ENCODE measurements at regions not wholly inside any gene's neighbourhood (a gene's known extent, or its start where the extent isn't known, plus 50 kb on each side); places are given as distances from the start of the nearest gene placed in this dataset.

DNA sequence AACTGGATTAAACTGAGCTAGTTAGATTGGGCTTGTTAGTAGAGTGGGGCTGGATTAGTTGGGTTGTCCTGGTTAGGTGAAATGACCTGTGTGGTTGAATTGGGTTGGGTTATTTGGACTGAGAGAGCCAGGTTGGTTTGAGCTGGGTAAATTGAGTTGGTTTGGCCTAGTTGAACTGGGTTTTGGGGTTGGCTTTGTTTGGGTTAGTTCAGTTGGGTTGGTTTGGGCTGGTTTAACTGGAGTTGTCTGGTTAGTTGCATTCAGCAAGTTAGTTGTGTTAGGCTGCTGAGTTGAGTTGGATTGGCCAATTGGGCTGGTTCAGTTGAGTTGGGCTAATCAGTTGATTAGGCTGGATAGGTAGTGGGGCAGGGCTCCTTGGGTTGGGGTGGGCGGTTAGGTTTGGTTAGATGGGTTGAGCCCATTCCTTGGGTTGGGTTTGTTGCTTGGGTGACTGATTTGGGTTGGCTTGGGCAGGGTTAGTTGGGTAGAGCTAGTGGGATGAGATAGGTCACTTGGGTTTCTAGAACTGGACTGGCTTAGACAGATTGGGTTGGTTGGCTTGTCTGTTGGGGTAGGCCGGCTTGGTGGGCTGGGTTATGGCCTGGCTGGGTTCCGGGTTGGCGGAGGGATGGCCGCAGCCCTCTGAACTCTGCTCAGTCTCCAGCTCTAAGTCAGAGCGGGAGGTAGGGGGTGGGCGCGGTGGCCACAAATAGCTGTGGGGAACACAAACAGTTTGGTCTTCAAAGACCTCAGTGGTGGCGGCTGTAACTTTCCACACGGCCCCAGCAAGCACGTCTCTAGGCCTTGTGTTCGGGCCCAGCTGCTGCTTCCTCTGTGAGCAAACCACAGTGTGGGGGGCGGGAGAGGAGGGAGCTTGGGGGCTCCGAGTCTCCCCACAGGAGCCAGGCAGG is 67.2 kb upstream of the RUNX3 start:
- Histone ChIP-seq H3K27ac (ENCODE audit: low read depth, low read length) (no peak overlapping the region), H3K4me1 (ENCODE audit: control insufficient read depth, insufficient read depth, low read length) (no peaks in the 10 kb centered on the region), H3K9ac (ENCODE audit: low read depth, low read length) (no peak overlapping the region), H3K27me3 (ENCODE audit: control insufficient read depth, insufficient read depth, low read length) (no peaks in the 10 kb centered on the region), H3K4me3 (ENCODE audit: low read depth, low read length) (no peak overlapping the region), H3K36me3 (ENCODE audit: control insufficient read depth, insufficient read depth, low read length) (no peaks in the 10 kb centered on the region), H3K9me3 (ENCODE audit: control insufficient read depth, insufficient read depth, low read length) (no peaks in the 10 kb centered on the region)

DNA sequence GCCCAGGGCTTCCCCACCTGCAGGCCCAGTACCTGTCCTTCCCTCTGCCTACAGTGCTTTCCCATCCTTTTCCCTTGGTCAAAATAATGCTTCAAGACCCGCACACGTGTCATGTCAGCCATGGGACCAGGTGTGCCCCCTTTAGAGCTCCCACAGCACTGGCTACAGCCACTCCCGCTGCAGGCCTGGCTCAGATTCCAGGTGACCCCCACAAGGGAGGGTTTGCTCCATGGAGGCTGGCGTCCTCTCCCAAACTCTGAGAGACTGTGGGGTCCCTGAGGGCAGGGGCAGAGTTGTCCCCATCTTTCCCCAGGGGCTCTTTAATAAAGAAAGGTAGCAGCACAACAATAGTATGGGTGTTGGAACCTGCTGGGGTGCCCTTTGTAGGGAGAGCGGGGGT is 66.4 kb upstream of the RUNX3 start:
- Histone ChIP-seq H3K4me1 (ENCODE audit: control insufficient read depth, insufficient read depth, low read length) (no peaks in the 10 kb centered on the region; the same call in 1 of the 2 replicates), H3K36me3 (ENCODE audit: control insufficient read depth, insufficient read depth, low read length) (no peaks in the 10 kb centered on the region), H3K27ac (ENCODE audit: low read depth, low read length) (no peak overlapping the region), H3K27me3 (ENCODE audit: control insufficient read depth, insufficient read depth, low read length) (no peaks in the 10 kb centered on the region), H3K9me3 (ENCODE audit: control insufficient read depth, insufficient read depth, low read length) (no peaks in the 10 kb centered on the region), H3K4me3 (ENCODE audit: low read depth, low read length) (no peak overlapping the region), H3K9ac (ENCODE audit: low read depth, low read length) (no peak overlapping the region)

DNA sequence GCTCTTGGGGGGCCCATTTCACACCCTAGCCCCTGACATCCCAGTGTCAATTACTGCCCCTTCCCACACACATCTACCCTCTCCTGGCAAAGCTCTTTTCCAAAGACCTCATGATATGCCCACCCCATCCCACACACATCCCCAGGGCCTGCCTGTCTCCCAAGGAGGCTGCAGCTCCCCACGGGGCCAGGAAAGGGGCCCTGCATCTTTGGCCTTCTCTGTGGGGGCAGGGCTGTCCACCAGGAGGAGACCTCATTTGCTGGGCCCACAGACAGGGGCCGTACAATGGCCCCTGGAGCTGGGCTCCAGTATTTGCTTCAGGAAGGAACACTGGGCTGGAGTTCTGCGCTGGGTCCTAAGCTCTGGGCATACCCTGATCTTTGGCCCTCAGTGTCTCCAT is 65.6 kb upstream of the RUNX3 start:
- Histone ChIP-seq H3K27me3 (ENCODE audit: control insufficient read depth, insufficient read depth, low read length) (no peaks in the 10 kb centered on the region), H3K4me1 (ENCODE audit: control insufficient read depth, insufficient read depth, low read length) (no peaks in the 10 kb centered on the region; the same call in 1 of the 2 replicates), H3K9me3 (ENCODE audit: control insufficient read depth, insufficient read depth, low read length) (no peaks in the 10 kb centered on the region), H3K27ac (ENCODE audit: low read depth, low read length) (no peak overlapping the region), H3K9ac (ENCODE audit: low read depth, low read length) (no peak overlapping the region), H3K4me3 (ENCODE audit: low read depth, low read length) (no peak overlapping the region), H3K36me3 (ENCODE audit: control insufficient read depth, insufficient read depth, low read length) (no peaks in the 10 kb centered on the region)

DNA sequence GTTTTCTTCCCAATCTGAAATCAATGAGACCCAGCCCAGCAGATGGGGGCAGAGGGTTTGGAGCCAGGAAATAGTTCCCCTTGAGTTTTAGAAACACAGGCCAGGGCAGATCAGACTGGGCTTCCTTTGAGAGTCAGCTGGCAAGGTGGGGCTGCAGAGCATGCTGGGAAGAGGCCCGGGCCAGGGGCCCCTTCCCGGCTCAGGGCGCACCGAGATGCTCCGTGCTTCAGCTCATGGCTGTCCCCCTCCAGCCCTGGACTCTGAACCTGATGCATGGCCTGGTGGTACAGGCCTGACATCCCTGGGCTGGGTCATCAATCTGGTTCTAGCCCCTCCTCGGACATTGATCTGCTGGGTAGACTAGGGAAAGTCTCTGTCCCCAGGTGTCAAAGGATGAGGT is 65.1 kb upstream of the RUNX3 start:
- H3K4me3 ChIP-seq (ENCODE audit: low read depth, low read length), result no peak overlapping the region
- H3K36me3 ChIP-seq (ENCODE audit: control insufficient read depth, insufficient read depth, low read length), result no peaks in the 10 kb centered on the region
- H3K9ac ChIP-seq (ENCODE audit: low read depth, low read length), result no peak overlapping the region
- no peaks in the 10 kb centered on the region for H3K9me3 ChIP-seq (ENCODE audit: control insufficient read depth, insufficient read depth, low read length)
- no peaks in the 10 kb centered on the region for H3K27me3 ChIP-seq (ENCODE audit: control insufficient read depth, insufficient read depth, low read length)
- no peaks in the 10 kb centered on the region; the same call in 1 of the 2 replicates for H3K4me1 ChIP-seq (ENCODE audit: control insufficient read depth, insufficient read depth, low read length)
- H3K27ac ChIP-seq (ENCODE audit: low read depth, low read length), result no peak overlapping the region

DNA sequence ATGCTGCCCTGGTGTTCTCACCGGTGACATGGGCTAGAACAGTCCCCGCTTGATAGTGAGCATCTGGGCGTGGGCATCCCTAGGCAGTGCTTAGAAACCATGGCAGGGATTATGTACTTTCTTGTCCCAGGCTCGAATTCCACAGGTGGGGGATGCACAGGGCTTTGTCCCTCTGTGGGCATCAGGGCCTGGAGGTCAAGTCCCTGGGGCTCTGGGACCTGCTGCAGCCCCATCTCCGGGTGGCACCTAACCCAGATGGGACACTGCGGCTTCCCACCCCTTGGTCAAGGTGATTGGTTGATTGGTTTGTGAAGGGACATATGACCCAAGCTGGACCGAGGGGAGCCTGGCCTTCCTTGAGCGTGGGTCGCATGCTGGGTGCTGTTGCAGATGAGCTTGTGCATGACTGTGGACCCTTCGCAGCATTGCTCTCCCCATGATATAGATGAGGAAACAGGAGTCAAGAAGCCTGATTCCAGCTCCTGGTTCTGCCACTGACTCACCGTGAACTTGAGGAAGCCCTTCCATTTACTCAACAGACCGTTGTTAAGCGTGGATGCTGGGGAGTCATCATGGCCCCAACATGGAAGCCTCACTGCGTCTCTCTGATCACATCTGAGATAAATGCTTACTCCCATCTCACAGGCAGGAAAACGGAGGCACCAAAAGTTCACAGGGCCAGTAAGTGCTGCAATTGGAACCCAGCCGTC is 64.0 kb upstream of the RUNX3 start:
- Histone ChIP-seq H3K27me3 (ENCODE audit: control insufficient read depth, insufficient read depth, low read length) (no peaks in the 10 kb centered on the region), H3K4me3 (ENCODE audit: low read depth, low read length) (no peak overlapping the region), H3K27ac (ENCODE audit: low read depth, low read length) (no peak overlapping the region), H3K9me3 (ENCODE audit: control insufficient read depth, insufficient read depth, low read length) (no peaks in the 10 kb centered on the region), H3K9ac (ENCODE audit: low read depth, low read length) (no peak overlapping the region), H3K4me1 (ENCODE audit: control insufficient read depth, insufficient read depth, low read length) (no peaks in the 10 kb centered on the region; the same call in 1 of the 2 replicates), H3K36me3 (ENCODE audit: control insufficient read depth, insufficient read depth, low read length) (no peaks in the 10 kb centered on the region)

DNA sequence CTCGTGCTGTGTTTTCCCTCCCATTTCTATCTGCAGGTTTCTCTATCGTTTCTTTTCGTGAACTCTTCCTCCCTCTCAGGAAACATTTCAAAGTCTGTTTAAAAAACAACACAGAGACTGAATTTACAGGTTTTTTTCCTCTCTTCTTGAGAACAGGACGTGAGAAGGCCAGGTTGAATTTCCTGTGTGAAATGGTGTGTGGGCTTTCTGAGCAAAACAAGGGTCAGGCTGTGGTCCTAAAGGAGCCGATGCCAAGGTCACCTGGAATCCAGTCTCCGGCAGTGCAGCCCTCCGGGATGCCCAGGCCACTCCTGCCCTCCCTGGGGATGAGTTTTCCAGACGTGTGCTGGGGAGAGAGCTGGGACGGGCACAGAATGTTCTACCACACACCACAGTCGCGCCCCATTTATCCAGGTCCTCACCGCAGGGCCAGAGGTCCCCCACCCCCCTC is 62.7 kb upstream of the RUNX3 start:
- Histone ChIP-seq H3K4me1 (ENCODE audit: control insufficient read depth, insufficient read depth, low read length) (no peaks in the 10 kb centered on the region; the same call in 1 of the 2 replicates), H3K4me3 (ENCODE audit: low read depth, low read length) (no peak overlapping the region), H3K27me3 (ENCODE audit: control insufficient read depth, insufficient read depth, low read length) (no peaks in the 10 kb centered on the region), H3K9me3 (ENCODE audit: control insufficient read depth, insufficient read depth, low read length) (no peaks in the 10 kb centered on the region), H3K27ac (ENCODE audit: low read depth, low read length) (no peak overlapping the region), H3K36me3 (ENCODE audit: control insufficient read depth, insufficient read depth, low read length) (no peaks in the 10 kb centered on the region), H3K9ac (ENCODE audit: low read depth, low read length) (no peak overlapping the region)

DNA sequence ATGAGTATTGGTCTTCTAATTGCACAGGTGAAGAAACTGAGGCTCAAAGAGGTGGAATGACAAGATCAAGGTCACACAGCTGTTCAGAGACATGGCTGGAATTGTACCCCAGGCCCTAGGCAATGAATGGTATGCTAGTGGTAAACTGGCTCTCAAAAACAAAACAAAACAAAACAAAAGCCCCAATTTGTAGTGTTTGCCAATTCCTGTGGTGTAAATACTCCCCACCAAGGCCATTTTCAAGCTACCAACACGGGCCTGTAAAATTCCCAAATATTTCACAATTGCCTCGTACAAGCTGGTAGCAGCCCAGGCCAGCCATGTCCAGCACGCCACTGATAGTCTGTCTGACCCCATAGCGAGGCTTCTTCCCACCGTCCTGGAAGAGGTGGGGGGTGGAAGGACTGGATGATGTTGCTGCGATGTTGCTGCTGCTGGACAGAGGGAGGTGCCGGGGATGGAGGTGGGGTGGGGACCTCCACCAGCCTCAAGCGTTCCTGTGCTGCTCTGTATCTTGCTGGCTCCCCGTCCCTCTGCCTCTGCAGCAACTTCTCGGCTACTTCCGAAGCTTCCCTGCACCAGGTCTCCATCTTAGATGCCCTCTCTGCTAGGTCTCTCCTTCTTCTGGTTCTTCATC is 62.2 kb upstream of the RUNX3 start:
- Histone ChIP-seq H3K9ac (ENCODE audit: low read depth, low read length) (no peak overlapping the region), H3K9me3 (ENCODE audit: control insufficient read depth, insufficient read depth, low read length) (no peaks in the 10 kb centered on the region), H3K36me3 (ENCODE audit: control insufficient read depth, insufficient read depth, low read length) (no peaks in the 10 kb centered on the region), H3K27ac (ENCODE audit: low read depth, low read length) (no peak overlapping the region), H3K27me3 (ENCODE audit: control insufficient read depth, insufficient read depth, low read length) (no peaks in the 10 kb centered on the region), H3K4me3 (ENCODE audit: low read depth, low read length) (no peak overlapping the region), H3K4me1 (ENCODE audit: control insufficient read depth, insufficient read depth, low read length) (no peaks in the 10 kb centered on the region; the same call in 1 of the 2 replicates)

DNA sequence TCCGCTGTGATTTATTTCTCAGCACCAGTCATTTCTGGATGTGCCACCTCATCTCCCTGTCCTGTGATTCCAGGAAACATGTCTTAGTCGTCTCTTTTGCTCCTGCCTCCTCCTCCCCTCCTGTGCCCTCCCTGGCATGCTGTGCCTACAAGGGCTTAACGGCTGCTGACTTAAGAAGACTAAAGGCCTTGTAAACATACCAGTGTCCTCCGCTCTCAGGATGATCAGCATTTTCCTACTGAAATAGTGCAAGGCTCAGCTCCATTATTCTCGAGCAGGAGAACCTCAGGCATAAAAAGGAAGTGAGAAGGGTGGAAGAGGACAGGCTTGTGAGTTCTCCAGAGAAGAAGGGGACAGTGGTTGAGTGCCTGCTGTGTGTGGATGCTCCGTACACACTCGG is 61.6 kb upstream of the RUNX3 start:
- no peaks in the 10 kb centered on the region for H3K9me3 ChIP-seq (ENCODE audit: control insufficient read depth, insufficient read depth, low read length)
- no peak overlapping the region for H3K9ac ChIP-seq (ENCODE audit: low read depth, low read length)
- H3K4me1 ChIP-seq (ENCODE audit: control insufficient read depth, insufficient read depth, low read length), result no peaks in the 10 kb centered on the region; the same call in 1 of the 2 replicates
- no peak overlapping the region for H3K27ac ChIP-seq (ENCODE audit: low read depth, low read length)
- no peaks in the 10 kb centered on the region for H3K36me3 ChIP-seq (ENCODE audit: control insufficient read depth, insufficient read depth, low read length)
- no peak overlapping the region for H3K4me3 ChIP-seq (ENCODE audit: low read depth, low read length)
- no peaks in the 10 kb centered on the region for H3K27me3 ChIP-seq (ENCODE audit: control insufficient read depth, insufficient read depth, low read length)

DNA sequence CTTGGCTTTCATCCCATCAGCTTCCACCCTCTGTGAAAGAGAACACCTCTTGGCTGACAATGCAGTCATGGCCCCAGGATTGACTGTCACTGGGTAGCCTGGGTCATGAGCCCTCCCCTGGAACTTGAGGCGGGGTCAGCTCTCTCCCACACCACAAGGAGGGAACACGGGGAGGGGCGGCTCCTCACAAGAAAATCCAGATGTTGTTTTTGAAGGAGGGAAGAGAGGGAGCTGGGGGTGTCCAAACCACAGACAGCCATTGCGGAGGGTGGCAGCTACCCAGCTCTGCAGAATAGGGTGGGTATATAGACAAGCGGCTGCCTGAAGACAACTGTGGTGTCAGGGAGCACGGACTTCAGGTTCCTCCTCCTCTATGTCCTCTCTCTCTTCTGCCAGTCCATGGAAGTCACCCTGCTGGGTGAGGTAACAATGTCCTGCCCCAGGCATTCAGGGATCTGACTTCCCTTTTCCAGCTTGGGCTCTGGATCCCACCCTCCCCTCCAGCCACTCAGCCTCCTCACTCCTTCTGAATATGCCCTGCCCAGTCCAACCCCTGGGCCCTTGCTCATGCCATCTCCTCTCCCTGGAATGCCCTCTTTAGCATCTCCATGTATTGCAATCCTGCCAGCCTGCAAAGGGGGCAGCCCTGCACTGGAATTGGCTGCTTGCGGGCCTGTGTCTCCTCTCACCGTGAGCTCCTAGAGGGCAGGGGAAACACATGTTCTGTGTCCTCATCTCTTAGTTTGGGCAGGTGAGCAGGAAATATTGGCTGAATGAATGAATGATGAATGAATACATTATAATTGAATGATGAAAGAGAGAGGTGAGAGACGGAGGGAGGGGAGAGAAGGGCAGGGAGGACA is 60.9 kb upstream of the RUNX3 start:
- no peak overlapping the region for H3K27ac ChIP-seq (ENCODE audit: low read depth, low read length)
- H3K9me3 ChIP-seq (ENCODE audit: control insufficient read depth, insufficient read depth, low read length), result no peaks in the 10 kb centered on the region
- no peak overlapping the region for H3K9ac ChIP-seq (ENCODE audit: low read depth, low read length)
- no peaks in the 10 kb centered on the region; the same call in 1 of the 2 replicates for H3K4me1 ChIP-seq (ENCODE audit: control insufficient read depth, insufficient read depth, low read length)
- H3K4me3 ChIP-seq (ENCODE audit: low read depth, low read length), result no peak overlapping the region
- H3K27me3 ChIP-seq (ENCODE audit: control insufficient read depth, insufficient read depth, low read length), result no peaks in the 10 kb centered on the region
- H3K36me3 ChIP-seq (ENCODE audit: control insufficient read depth, insufficient read depth, low read length), result no peaks in the 10 kb centered on the region

DNA sequence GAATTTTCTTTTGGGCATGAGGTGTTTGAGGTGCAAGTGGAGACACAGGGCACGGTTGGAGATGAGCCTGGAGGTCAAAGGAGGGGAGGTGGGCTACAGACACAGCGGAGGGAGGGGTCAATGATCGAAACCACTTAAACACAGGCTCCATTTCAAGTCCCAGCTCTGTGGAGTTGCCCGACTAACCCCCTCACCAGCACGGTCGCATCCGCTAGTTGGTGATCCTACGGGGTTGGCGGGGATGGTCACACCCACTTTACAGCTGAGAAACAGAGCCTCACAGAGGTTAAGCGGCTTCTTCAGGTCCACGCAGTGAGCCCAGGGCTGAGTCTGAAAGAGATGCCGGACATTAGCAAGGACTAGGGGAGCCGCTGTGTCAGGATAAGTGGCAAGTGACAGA is 60.1 kb upstream of the RUNX3 start:
- Histone ChIP-seq H3K9ac (ENCODE audit: low read depth, low read length) (no peak overlapping the region), H3K27ac (ENCODE audit: low read depth, low read length) (no peak overlapping the region), H3K27me3 (ENCODE audit: control insufficient read depth, insufficient read depth, low read length) (no peaks in the 10 kb centered on the region), H3K4me1 (ENCODE audit: control insufficient read depth, insufficient read depth, low read length) (no peaks in the 10 kb centered on the region; the same call in 1 of the 2 replicates), H3K9me3 (ENCODE audit: control insufficient read depth, insufficient read depth, low read length) (no peaks in the 10 kb centered on the region), H3K4me3 (ENCODE audit: low read depth, low read length) (no peak overlapping the region), H3K36me3 (ENCODE audit: control insufficient read depth, insufficient read depth, low read length) (no peaks in the 10 kb centered on the region)
